T follicular helper cell (primary cell): ENCODE measurements at regions not wholly inside any gene's neighbourhood (a gene's known extent, or its start where the extent isn't known, plus 50 kb on each side); places are given as distances from the start of the nearest gene placed in this dataset.
"Not testable (repeated sequence)": the region's sequence is repeated elsewhere in the genome, so short reads cannot be mapped to it uniquely, and the experiment has no call there.

Experiments used
- DNase-seq: peaks from one replicate; pipeline ENCODE4 v3.0.0-alpha.2; 2020; ENCODE audit warnings: low read depth

DNA sequence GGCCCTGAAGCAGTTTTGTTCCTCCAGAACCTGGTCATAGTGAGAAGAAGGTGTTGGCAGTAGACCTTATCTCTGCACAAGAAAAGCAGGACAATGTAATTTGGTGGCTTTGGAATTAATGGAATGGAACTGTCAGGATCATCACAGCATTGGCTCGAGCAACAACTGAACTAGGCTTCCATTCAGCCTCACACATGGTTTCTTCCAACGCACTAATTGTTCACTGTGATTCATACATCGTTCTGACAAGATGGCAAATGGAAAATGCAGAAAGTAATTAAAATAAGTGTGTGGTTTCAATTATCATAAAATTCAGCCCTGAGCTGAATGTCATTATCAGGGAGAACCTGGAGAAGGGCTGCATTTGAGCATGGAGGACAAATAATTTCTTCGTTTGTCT is 80.6 kb downstream of the MFSD1 start:
- no peak for DNase-seq

DNA sequence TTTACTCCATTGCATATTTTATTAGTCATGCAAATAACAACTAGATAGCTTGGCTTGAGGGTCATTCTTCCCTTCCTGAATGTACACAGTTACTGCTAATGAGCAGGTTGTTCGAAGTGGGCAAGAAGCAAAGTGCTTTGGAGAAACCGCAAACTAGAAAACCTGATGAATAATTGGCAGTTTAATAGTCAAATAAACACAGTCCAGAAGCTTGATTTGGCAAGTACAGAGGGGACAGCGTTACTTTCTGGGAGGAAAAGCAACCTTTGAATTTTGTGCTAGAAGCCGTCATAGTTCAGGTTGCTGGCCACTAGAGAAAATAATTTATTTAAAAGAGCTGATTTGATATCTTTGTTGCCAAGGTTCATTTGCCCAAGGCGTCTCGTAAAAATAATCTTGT is 94.9 kb downstream of the MFSD1 start:
- DNase-seq: no peak

DNA sequence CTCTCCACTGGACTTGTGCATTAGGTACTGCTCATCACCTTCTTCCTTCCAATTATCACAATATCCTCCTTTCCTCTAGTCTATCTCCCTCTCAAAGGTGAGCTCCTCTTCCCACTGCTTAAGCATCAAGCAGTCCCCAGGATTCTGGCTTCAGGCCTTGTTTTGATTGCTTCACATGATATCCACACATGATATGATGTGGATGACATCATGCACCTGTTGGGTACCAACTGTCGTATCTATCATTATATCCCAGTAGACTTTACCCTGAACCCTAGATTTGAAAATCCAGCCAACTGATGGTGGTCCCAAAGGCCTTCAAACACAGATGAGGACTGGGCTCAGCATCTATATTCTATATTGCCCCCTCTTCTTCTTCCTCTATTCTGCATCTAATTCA is 104.9 kb downstream of the MFSD1 start:
- no peak for DNase-seq

DNA sequence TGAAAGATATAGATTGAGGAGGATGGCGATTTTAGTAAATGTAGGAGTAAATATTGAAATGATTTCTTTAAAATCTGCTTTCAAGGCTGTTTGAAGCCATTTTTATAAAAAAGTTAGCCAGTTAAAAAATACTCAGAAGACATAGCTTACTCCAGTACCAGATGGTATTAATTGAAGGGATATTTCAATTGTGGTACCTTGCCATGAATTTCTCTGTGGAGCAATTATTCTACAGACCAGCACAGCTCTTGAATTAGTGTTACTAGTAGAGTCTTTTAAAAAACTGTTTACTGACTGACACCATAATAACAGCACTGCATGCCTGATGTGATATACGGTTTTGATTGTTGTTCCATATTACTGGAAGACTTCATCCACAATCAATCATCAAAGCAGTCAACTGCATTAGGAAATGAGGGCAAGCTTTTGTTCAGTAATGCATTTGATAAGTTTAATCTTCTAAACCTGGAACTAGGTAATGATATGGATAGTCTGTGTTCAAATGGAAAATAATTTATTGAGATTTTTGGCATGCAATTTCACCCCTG is 106.4 kb downstream of the MFSD1 start:
- DNase-seq: no peak

DNA sequence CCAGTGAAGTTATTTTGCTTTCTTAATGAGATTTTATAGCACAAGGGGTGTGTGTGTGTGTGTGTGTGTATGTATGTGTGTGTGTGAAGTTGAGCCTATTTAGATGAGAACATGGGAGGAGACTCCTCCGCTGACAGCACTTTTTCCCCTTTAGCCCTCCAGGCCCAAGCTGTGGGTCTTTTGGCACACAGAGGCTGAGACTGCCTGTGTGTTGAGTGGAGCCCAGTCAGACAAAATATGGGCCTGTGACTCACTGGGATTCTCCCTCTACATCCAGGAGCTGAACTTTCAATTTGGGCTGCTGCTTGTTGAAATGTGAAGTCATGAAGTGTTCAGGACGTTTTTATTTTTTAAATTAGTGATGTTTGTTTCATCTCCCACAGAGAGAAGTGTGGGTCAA is 108.0 kb downstream of the MFSD1 start:
- no peak for DNase-seq

DNA sequence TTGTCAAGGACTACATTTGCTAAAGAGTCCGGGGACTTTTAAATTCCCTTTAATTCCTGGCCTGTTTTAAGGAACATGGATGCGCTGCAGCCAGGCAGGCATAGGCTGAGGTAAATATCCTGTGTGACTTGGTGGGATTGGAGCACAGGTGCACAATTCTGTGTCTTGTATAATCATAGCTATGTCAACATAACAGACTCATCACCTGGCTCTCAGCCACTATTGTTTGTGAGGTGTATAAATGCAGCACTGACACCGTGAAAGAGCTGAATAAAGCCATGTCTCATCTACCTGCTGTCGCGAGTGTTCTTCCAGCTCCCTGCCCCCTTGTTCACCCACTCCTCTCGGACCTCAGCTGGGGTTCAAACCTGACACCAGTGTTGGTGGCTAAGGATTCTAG is 109.7 kb downstream of the MFSD1 start:
- no peak for DNase-seq

DNA sequence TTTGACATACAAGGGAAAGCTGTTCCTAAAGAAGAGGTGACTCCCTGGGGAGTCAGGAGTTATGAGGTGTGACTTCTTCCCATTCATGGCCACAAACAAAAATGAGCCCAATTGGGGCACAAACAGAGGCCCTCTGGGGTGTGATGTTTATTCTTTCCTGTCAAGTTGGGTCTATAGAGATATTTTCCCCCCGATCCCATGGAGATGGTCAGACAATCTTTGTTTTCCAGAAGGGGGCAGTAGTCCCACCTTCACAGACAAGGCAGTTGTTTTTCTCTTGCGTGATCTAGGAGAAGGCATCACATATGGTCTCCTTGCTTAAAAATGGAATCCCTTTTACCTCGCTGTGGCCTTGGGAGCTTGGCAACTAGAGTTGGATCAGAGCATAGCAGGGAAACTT is 110.3 kb downstream of the MFSD1 start:
- DNase-seq: no peak

DNA sequence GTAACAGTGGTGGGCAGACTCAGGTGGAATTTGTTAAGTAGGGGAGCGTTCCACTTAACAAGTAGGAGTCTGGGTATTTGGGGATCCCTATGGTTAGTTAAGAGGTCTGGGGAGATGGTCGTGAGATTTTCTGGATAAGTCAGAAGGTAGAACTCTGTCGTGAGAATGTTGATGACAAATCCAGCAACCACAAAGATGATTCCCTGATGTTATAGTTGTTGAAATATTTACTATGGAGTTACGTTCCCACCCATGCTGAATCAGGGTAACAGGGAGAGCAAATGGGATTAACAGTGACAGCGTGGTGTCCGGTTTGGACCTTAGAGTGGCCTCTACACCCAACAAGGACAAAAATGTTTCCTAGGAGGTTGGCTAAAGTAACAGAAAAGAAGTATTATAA is 110.8 kb downstream of the MFSD1 start:
- DNase-seq: no peak

DNA sequence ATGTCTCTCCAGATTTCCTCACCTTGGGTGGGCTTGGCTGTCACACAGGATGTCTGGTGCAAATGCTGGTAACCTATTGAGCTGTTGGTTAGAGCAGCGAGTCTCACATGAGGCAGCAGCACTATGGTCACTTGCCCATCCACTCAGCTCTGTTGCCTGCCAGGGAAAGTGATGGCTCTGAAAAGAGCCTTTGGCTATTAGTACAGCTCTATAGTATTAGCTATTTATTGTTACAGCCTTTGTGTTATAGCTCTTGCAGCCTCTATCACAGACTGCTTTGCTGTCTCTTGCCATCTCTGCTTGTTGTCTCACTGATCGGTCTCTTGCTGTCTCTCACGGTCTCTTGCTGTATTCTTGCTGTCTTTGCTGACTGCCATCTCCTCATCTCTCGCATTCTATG is 114.3 kb downstream of the MFSD1 start:
- DNase-seq: no peak

DNA sequence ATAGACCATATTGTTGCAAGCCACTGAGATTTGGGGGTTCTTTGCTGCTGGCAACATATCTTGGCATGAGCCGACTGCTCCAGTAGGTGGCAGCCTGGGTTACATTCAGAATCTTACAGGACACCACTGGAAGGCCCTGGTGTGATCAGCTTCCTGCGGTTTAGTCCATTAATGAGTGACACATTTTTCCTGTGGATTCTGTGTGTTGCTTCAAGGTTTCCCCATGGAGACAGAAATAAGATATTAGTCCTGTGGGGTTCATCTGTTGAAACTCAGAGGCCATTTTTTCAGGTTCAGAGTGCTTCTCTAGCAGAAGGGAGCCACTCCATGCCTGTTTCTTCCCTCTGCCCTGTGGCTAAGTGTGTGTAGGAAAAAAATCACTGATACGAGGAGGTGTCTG is 116.2 kb downstream of the MFSD1 start:
- no peak for DNase-seq

DNA sequence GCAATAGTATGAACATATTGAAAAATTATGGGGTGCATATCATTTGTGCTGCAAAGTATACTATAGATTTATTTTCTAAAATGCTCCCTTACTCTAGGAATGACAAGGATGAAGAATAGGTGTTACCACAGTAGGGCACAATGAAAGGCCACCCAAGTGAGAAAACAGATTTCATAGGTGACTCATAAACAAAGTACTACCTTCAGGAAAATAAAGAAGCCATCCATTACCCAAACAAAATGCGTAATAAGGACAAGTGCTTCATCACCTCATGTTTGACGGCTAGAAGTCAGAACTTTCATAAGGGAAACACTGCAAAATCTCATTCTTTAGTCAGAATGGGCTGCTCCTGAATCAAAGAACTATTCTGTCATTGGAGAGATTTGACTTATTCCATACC is 116.6 kb downstream of the MFSD1 start:
- DNase-seq: no peak

DNA sequence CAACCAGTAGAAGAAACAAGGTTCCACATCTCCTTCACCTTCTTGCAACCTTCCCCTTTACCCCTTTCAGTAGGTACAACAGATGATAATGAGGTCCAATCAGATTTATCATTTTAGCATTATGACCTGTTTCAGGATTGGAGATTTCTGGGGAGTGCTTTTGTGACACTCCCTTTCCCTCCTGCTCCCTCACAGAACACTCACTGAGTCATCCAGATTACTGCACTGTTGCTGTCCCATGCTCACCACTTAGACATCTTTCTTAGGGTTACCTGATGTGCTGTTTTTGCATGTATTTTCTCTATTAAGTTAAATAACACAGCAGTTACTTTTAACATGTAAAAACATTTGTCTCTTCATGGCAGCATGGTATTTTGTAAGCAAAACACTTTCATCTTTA is 118.5 kb downstream of the MFSD1 start:
- DNase-seq: no peak

DNA sequence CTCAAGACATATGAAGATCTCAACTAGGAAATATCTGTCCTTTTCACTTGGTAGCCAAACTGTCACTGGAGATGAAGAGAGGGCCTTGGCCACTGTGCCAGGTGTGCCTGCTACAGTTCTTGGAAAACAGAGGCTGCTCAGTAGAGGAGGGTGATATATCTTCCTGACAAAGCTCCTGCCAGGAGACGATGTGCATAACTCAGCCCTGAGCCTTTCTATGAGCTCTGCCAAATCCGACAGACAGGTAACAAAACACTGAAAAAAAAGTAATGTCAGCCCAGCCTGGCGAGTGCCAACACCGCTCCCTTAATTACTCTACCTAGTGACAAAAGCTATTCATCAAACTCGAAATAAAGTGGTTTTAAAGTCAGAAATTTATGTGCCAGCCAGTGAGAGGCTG is 123.2 kb downstream of the MFSD1 start:
- no peak for DNase-seq

DNA sequence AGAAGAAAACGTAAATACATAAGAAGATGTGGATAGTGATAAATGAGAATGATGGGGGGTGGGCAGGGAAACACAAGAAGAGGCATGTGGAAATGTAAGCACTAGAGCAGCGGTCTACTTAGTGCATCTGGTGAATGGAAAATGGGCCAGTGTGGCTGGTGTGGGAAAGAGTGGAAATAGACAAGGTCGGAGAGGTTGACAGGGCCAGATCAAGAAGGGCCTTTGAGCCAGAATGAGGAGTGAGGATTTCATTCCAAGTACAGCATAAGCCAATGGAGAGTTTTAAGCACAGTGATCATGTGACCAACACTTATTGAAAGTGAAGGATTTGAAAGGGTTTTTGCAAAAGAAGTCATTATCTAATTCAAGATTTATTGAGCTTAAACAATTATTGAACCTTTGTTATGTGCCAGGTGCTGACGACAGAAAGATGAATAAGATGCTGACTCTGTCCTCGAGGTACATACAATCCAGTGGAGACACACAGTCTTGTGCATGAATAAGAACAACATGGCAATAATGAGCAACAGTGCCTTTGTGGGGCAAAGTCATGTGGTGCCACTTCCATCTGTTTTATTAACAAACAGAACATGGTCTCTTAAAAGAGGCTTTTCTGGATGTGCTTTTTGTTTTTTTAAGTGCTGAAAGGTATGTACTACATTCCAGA is 124.1 kb downstream of the MFSD1 start:
- no peak for DNase-seq

DNA sequence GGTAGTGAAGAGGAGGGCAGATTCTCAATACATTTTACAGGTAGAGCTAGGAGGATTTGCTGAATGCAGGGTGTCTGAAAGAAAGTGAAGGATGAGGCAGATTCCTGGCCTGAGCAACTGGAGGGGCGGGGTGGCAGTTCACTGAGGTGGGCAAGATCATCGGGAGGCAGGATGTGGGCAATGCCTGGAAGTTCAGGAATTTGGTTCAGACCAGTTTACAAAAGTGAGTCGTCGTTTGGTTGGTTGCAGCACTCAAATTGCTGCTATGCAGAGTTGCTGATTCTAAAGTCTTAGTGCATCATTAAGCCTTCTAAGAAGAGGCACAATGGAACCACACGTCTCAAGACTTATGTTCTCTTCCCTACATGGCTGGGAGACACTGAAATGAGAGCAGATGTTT is 134.0 kb downstream of the MFSD1 start:
- no peak for DNase-seq

DNA sequence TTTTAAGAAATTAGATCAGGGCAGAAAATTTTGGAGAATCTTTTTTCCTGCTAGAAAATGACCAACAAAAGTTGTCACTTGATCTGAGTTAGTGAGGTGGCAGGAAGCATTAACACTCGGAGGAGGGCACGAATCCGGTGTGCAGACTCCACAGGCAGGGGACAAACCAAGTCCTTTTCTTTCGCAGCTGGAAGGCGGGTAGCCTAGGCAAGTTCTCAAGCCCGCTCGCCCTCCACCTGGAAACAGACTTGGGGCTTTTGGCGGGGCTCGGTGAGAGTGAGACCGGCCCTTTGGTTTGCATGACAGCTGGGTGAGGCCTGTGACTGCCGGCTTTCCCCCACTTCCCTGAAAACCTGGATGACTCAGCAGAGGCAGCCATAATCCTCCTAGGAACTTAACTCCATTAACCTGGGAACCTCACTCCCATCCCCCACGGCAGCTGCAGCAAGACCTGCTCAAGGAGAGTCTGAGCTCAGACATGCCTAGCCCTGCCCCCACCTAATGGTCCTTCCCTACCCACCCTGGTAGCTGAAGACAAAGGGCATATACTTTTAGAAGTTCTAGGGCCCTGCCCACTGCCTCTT is 134.8 kb downstream of the MFSD1 start:
- DNase-seq: no peak

DNA sequence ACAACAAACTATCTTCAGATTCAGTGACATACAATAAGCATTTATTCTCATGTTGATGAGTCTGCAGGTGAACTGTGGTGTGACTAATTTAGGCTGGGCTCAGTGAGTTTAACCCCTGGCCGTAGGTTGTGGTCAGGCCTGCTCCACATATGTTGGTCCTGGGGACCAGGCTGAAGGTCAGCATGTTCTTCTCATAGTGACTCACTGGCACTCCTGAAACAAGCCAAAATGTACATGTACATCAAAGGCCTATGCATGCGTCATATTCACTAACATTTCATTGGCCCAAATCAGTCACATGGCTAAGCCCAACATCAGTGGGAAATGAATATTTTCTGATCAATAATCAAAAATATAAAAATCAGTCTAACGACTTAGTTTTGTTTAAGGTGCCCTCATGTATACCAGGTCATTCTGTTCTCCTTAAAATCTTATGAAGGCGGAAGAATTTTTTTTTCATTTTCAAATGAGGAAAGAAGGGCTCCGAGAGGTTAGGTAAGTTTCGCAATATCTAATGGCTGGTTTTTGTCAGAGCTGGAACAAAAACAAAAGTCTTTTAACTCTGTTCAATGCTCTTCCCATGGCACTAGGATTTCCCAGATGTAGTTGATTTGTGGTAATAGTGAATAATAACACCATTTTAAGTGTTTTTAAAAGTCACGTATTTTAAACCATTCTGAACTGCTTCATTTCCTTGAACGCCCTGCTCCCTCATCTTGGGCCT is 148.5 kb downstream of the MFSD1 start:
- DNase-seq: no peak

DNA sequence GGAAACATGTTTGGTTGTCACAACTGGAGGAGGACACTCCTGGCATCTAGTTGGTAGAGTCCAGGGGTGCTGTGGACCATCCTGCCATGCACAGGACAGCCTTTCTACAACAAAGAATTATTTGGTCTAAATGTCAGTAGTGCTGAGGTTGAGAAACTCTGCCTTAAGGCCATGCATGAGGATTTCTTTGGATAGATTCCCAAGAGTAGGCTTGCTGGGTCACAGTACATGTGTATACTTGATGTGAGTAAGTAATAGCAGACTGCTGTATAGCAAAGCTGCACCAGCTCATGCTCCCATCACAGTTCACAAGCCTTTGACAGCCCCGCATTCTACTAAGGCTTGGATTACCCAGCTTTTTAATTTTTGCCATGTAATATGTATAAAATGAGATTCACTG is 151.3 kb downstream of the MFSD1 start:
- DNase-seq: no peak

DNA sequence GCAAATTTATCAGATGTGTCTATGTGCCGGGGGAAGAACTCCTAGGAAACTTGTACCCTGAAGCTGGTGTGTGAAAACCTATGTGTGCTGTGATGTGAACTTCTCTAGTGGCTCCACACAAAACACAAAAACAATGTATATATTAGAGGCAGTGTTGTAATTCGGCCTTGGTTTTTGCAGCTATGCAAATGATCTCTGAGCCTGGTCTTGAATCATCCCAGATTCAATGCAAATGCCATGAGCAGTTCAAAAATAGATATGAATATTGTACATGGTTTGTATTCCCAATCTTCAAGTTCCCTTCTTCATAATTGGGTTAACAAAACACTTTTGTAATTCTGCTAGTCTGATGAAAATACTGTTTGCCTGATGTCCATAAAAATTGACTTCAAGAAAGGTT is 152.6 kb downstream of the MFSD1 start:
- no peak for DNase-seq

DNA sequence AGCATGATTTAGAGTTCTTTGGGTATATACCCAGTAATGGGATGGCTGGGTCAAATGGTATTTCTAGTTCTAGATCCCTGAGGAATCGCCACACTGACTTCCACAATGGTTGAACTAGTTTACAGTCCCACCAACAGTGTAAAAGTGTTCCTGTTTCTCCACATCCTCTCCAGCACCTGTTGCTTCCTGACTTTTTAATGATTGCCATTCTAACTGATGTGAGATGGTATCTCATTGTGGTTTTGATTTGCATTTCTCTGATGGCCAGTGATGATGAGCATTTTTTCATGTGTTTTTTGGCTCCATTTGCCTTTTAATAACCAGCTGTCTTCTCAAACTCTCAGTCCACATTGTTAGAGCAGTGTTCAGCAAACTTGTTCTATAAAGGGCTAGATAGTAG is 155.9 kb downstream of the MFSD1 start:
- not testable (repeated sequence) for DNase-seq

DNA sequence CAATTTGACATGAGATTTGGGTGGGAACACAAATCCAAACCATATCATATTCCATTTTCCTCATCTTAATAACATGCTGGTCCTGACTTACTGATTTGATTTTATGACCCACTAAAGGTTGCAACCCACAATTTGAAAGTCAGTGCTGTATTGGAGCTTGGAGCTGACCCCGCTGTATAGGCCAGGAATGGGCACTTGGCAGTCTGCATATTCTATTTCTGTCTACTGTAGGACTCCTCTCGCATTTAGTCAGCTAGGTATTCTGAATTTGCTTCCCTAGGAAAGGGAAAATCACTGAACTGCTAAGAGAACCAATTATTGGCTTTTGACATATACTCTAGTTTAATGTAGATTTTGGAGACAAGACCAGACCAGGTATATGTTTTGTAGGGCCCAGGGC is 157.0 kb downstream of the MFSD1 start:
- DNase-seq: no peak

DNA sequence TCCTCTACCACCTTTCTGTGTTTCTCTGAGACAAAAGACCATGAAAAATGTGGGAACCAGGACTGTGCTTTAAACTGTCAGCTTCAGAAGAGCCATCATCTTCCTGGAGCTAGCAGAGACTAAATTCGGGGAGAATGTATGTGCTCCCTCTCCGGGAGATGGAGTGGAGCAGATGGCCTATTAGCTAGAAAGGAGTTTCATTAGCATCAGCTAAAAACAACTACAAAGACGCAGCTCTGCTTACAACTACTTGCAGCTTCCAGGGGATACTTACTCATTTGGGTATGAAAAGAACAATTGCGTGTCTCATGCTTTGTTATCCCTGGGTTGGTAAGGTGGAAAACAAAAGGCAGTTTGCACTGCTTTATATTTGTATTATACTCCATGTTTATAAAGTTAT is 159.6 kb downstream of the MFSD1 start:
- no peak for DNase-seq

DNA sequence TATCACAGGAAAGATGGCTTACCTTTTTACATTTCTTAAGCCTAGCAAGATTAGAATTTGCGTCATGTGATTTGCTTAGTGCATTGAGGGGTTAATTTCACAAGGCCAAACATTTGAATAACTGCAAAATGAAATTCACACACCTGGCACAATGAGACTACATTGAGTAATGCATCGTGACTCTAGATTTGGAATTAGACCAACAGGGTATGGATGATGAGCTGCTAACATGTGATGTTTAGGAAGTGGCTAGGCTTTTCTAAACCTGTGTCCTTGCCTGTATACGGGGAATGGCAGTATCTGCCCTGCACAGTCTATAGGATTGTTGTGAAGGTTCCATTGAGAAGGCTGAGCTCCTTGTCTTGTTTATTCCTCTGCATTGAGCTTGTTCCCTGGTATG is 160.1 kb downstream of the MFSD1 start:
- DNase-seq: no peak
